ENCODE measurements at regions not wholly inside any gene's neighbourhood (a gene's known extent, or its start where the extent isn't known, plus 50 kb on each side); places are given as distances from the start of the nearest gene placed in this dataset.

DNA sequence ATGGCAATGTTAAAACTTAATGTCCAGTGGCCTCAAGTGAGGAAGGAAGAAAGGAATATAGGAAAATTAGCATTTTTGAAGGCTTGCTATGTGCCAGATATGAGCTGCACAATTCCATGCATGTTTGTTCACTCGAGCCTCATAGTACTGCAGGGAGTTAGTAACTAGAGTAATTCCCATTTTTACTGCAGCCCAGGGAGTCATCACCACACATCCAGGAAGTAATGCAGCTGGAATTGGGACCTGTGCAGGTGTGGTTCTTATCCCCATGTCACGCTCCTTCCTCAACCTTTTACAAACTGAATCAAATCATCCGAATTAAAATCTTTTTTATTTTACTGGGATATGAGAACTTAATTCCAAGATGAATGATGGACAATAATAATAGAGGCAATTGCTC, 149.5 kb upstream of the MAFB start:
- H3K9ac ChIP-seq (ENCODE audit: insufficient read length), result no peak overlapping the region
- H3K4me3 ChIP-seq, result no peak overlapping the region
- H3K27ac ChIP-seq, result no peak overlapping the region
- no peaks in the 10 kb centered on the region; the same call in 1 of the 2 replicates for H3K9me3 ChIP-seq (ENCODE audit: low read depth, low read length)
- no peak for DNase-seq (ENCODE audit: low read depth, low spot score)
- H3K36me3 ChIP-seq (ENCODE audit: insufficient read depth, low read length), result no peaks in the 10 kb centered on the region
- TF ChIP-seq EZH2 (IDR thresholded peaks at IDR 0.05), result no peak
- no peak for TF ChIP-seq POLR2AphosphoS5 (IDR thresholded peaks at IDR 0.05; ENCODE audit: borderline replicate concordance, low read depth, low read length)
- TF ChIP-seq FOXP2 (optimal IDR thresholded peaks at IDR 0.05; ENCODE audit: control extremely low read depth, extremely low read length, insufficient read depth), result no peak

DNA sequence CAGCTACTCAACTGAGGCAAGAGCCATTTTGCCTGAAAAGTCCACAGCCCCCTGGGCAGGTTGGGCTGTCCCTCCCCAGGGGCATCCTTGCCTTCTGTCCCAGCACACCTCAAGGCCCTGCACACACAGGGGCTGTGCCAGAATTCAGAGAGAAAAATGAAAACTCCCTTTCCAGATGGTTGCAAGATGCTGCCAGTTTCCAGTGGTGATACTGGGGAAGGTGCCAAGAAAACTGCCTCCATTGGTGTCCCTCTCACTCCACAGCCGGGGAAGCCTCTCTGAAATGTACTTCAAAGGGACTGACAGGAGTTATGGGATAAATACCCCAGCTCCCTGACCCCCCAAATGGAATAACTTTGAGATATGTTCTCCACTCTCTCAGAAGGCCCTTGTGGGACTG, 154.2 kb upstream of the MAFB start:
- no peak for TF ChIP-seq EZH2 (IDR thresholded peaks at IDR 0.05)
- no peak for TF ChIP-seq POLR2AphosphoS5 (IDR thresholded peaks at IDR 0.05; ENCODE audit: borderline replicate concordance, low read depth, low read length)
- no peak for TF ChIP-seq FOXP2 (optimal IDR thresholded peaks at IDR 0.05; ENCODE audit: control extremely low read depth, extremely low read length, insufficient read depth)
- no peak for DNase-seq (ENCODE audit: low read depth, low spot score)
- no peaks in the 10 kb centered on the region for H3K36me3 ChIP-seq (ENCODE audit: insufficient read depth, low read length)
- H3K9me3 ChIP-seq (ENCODE audit: low read depth, low read length), result no peaks in the 10 kb centered on the region; the same call in 1 of the 2 replicates
- H3K9ac ChIP-seq (ENCODE audit: insufficient read length), result no peak overlapping the region
- H3K4me3 ChIP-seq, result peak overlapping the region; percentile 53
- H3K27ac ChIP-seq, result no peak overlapping the region; the same call in 1 of the 2 replicates

DNA sequence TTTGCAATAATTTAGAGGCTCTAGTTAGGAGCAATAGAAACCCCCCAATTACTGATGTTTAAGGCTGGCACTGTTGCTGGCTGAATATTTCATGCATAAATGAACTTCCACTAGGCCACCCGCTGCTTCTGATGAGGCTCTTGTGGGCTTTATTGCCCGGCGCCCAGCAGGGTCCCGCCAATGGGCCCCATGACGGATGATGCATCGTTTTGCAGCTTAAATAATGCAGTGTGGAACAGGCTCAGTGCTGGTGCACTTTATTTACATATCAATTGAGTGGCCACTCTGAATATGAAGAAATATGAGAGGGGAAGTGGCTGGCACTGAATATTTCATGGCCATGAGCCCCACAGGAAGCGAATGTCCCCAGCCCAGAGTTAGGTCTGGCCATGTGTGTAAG, 155.3 kb upstream of the MAFB start:
- no peak for TF ChIP-seq EZH2 (IDR thresholded peaks at IDR 0.05)
- TF ChIP-seq FOXP2 (optimal IDR thresholded peaks at IDR 0.05; ENCODE audit: control extremely low read depth, extremely low read length, insufficient read depth), result no peak
- peak; percentile 51; the same call in 1 of the 2 replicates for TF ChIP-seq POLR2AphosphoS5 (IDR thresholded peaks at IDR 0.05; ENCODE audit: borderline replicate concordance, low read depth, low read length)
- Histone ChIP-seq H3K9ac (ENCODE audit: insufficient read length) (no peak overlapping the region), H3K27ac (peak overlapping the region; percentile 43; the same call in 1 of the 2 replicates), H3K4me3 (peak overlapping the region; percentile 53), H3K9me3 (ENCODE audit: low read depth, low read length) (no peaks in the 10 kb centered on the region; the same call in 1 of the 2 replicates), H3K36me3 (ENCODE audit: insufficient read depth, low read length) (no peaks in the 10 kb centered on the region)
- DNase-seq (ENCODE audit: low read depth, low spot score), result peak; percentile 60

DNA sequence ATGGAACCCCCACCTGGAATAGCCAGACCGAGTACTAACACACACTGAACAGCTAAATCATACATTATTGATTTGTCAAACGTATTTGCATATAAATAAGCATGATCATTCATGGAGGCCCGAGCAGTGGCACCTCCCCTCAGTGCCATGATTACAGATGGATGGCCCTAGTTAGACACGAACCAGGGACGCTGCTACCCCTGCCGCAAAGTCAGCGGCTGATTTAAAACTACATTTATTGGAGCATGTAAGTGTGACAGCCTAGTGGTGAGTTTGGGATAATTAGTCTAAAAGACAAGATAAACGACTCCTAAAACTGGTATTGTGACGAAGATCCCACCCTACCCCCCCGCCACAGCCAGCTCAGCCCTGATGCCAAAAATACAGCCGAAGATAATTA, 159.1 kb upstream of the MAFB start:
- H3K4me3 ChIP-seq, result no peak overlapping the region
- H3K9me3 ChIP-seq (ENCODE audit: low read depth, low read length), result no peaks in the 10 kb centered on the region
- H3K9ac ChIP-seq (ENCODE audit: insufficient read length), result no peak overlapping the region
- no peak overlapping the region for H3K27ac ChIP-seq
- H3K36me3 ChIP-seq (ENCODE audit: insufficient read depth, low read length), result no peaks in the 10 kb centered on the region
- no peak for TF ChIP-seq FOXP2 (optimal IDR thresholded peaks at IDR 0.05; ENCODE audit: control extremely low read depth, extremely low read length, insufficient read depth)
- no peak for TF ChIP-seq POLR2AphosphoS5 (IDR thresholded peaks at IDR 0.05; ENCODE audit: borderline replicate concordance, low read depth, low read length)
- no peak for TF ChIP-seq EZH2 (IDR thresholded peaks at IDR 0.05)
- DNase-seq (ENCODE audit: low read depth, low spot score), result no peak

DNA sequence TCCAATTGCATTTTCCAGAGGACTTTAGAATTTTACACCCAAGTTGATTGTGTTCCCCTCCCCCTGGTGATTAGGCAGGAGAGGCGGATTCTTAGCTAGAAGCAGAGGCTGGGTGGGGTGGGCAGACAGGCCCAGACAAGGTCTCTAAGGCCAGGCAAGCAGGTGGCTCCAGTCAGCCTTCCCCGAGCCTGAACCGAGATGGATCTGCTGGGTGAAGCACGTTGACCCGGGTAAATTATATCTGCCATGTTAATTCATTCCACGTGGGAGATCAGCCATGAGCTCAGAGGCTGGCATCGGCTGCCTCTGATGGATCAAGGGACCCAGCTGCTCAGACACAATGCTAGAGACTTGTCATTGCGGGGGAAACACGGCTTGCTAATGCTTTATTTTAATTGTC, 159.5 kb upstream of the MAFB start:
- no peaks in the 10 kb centered on the region for H3K36me3 ChIP-seq (ENCODE audit: insufficient read depth, low read length)
- H3K9me3 ChIP-seq (ENCODE audit: low read depth, low read length), result no peaks in the 10 kb centered on the region
- H3K9ac ChIP-seq (ENCODE audit: insufficient read length), result no peak overlapping the region
- no peak for TF ChIP-seq POLR2AphosphoS5 (IDR thresholded peaks at IDR 0.05; ENCODE audit: borderline replicate concordance, low read depth, low read length)
- TF ChIP-seq FOXP2 (optimal IDR thresholded peaks at IDR 0.05; ENCODE audit: control extremely low read depth, extremely low read length, insufficient read depth), result no peak
- no peak for TF ChIP-seq EZH2 (IDR thresholded peaks at IDR 0.05)
- H3K27ac ChIP-seq, result no peak overlapping the region
- no peak overlapping the region for H3K4me3 ChIP-seq
- no peak for DNase-seq (ENCODE audit: low read depth, low spot score)

DNA sequence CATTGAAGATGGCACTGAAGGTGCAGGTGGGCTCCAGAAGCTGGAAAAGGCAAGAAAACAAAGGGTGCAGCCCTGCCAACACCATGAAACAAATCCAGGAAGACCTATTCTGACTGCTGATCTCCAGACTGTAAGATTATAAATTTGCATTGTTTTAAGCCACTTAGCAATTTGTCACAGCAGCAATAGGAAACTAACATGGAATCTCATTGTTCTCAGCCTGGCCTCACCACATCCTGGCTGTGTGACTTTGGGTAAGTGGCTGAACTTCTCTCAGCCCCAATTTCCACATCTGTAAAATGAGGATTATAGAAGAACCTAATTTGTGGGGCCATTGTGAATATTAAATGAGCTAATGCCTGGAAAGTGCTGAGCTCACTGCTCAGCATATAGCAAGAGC, 160.4 kb upstream of the MAFB start:
- H3K36me3 ChIP-seq (ENCODE audit: insufficient read depth, low read length), result no peaks in the 10 kb centered on the region
- H3K4me3 ChIP-seq, result no peak overlapping the region
- H3K27ac ChIP-seq, result no peak overlapping the region
- H3K9ac ChIP-seq (ENCODE audit: insufficient read length), result no peak overlapping the region
- DNase-seq (ENCODE audit: low read depth, low spot score), result no peak
- TF ChIP-seq EZH2 (IDR thresholded peaks at IDR 0.05) (no peak), FOXP2 (optimal IDR thresholded peaks at IDR 0.05; ENCODE audit: control extremely low read depth, extremely low read length, insufficient read depth) (no peak), POLR2AphosphoS5 (IDR thresholded peaks at IDR 0.05; ENCODE audit: borderline replicate concordance, low read depth, low read length) (no peak)
- no peaks in the 10 kb centered on the region for H3K9me3 ChIP-seq (ENCODE audit: low read depth, low read length)

DNA sequence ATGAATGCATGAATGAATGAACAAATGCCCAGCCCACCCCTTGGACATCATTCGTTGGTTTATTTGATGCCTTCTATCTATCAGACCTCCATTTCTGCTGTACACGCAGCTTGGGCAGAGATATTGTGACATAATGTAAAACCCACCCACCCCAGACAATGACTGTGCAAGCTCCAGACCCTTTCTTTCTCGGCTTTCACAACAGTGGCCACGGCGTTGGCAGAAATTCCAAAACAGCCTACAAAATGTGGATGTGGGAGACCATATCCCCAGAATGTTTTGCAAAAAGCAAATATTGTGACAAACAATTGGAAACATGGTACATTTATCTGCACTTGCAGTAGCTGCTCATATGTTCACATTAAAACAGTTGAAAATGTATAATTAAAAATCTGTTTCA, 162.0 kb upstream of the MAFB start:
- H3K4me3 ChIP-seq, result no peak overlapping the region
- H3K27ac ChIP-seq, result no peak overlapping the region
- no peak overlapping the region for H3K9ac ChIP-seq (ENCODE audit: insufficient read length)
- TF ChIP-seq FOXP2 (optimal IDR thresholded peaks at IDR 0.05; ENCODE audit: control extremely low read depth, extremely low read length, insufficient read depth) (no peak), POLR2AphosphoS5 (IDR thresholded peaks at IDR 0.05; ENCODE audit: borderline replicate concordance, low read depth, low read length) (no peak), EZH2 (IDR thresholded peaks at IDR 0.05) (no peak)
- no peak for DNase-seq (ENCODE audit: low read depth, low spot score)
- H3K9me3 ChIP-seq (ENCODE audit: low read depth, low read length), result no peaks in the 10 kb centered on the region
- no peaks in the 10 kb centered on the region for H3K36me3 ChIP-seq (ENCODE audit: insufficient read depth, low read length)

DNA sequence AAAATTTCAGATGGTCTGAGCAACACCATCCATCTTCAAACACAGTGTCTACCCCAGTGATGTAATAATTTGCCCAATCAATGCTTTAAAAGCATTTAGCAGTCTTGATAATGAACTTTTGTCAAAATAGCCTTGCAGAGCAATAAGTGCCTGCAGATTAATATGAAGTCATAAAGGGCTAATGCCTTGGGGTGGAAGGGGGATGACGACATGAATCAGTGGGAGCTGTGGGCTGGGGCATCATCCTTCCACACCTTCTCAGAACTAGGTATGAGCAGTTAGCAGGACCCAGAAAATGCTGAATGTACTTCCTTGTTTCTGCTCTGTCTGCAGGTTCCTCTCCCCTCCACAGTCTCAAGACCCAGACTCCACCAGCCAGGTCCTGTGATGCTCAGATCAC, 166.2 kb upstream of the MAFB start:
- no peak for DNase-seq (ENCODE audit: low read depth, low spot score)
- TF ChIP-seq POLR2AphosphoS5 (IDR thresholded peaks at IDR 0.05; ENCODE audit: borderline replicate concordance, low read depth, low read length) (no peak), EZH2 (IDR thresholded peaks at IDR 0.05) (no peak), FOXP2 (optimal IDR thresholded peaks at IDR 0.05; ENCODE audit: control extremely low read depth, extremely low read length, insufficient read depth) (no peak)
- no peak overlapping the region for H3K27ac ChIP-seq
- H3K9me3 ChIP-seq (ENCODE audit: low read depth, low read length), result no peaks in the 10 kb centered on the region
- no peak overlapping the region for H3K9ac ChIP-seq (ENCODE audit: insufficient read length)
- no peak overlapping the region for H3K4me3 ChIP-seq
- H3K36me3 ChIP-seq (ENCODE audit: insufficient read depth, low read length), result no peaks in the 10 kb centered on the region

DNA sequence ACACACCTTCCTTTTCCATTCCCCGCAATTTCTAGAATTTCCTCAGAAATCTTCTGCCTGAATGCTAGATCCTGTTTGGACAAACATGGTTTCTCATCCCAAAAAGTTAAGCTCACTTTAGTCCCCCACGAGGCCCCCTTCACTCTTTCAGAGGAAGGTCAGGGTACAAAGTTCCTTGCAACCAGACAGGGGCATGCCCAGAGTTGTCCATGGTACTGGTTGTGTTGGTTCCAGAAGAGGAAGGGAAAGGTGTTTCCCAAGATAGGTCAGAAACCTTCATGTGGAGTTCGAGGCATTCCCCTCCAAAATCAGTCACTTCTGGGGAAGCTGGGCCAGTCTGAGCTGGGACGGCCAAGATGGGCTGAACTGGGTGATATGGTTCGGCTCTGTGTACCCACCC, 167.6 kb upstream of the MAFB start:
- Histone ChIP-seq H3K4me3 (no peak overlapping the region), H3K9ac (ENCODE audit: insufficient read length) (no peak overlapping the region), H3K36me3 (ENCODE audit: insufficient read depth, low read length) (no peaks in the 10 kb centered on the region), H3K27ac (no peak overlapping the region), H3K9me3 (ENCODE audit: low read depth, low read length) (no peaks in the 10 kb centered on the region)
- no peak for DNase-seq (ENCODE audit: low read depth, low spot score)
- TF ChIP-seq FOXP2 (optimal IDR thresholded peaks at IDR 0.05; ENCODE audit: control extremely low read depth, extremely low read length, insufficient read depth) (no peak), POLR2AphosphoS5 (IDR thresholded peaks at IDR 0.05; ENCODE audit: borderline replicate concordance, low read depth, low read length) (no peak), EZH2 (IDR thresholded peaks at IDR 0.05) (no peak)
